ENCODE measurements at regions not wholly inside any gene's neighbourhood (a gene's known extent, or its start where the extent isn't known, plus 50 kb on each side); places are given as distances from the start of the nearest gene placed in this dataset.
"Not testable (repeated sequence)": the region's sequence is repeated elsewhere in the genome, so short reads cannot be mapped to it uniquely, and the experiment has no call there.

DNA sequence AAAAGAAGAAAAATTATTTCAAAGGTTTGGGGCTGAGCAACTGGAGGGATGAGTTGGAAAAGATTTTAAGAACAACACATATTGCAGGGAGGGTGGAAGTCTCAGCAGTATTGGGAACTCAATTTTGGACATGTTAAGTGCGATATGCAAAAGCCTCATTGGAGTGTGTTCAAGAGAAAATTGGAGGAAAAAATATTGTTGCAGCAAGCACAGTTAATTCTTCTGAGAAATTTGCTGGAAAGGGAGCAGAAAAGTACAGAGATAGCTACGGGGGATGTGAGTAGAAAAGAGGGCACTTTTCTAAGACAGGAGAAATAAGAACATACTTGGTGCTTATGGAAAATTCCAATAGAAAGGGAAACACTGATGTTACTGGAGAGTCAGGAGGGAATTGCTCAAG lies 59.8 kb upstream of the MAGI2 start:
- in situ Hi-C loops (cut with HindIII; ENCODE audit: low sequenced_read_pairs) = no loop called here

- in situ Hi-C loops (cut with HindIII; ENCODE audit: low sequenced_read_pairs) = no loop called here
Observed at GRCh38 chr7:79512261-79512660, 58.8 kb upstream of the MAGI2 start.

DNA sequence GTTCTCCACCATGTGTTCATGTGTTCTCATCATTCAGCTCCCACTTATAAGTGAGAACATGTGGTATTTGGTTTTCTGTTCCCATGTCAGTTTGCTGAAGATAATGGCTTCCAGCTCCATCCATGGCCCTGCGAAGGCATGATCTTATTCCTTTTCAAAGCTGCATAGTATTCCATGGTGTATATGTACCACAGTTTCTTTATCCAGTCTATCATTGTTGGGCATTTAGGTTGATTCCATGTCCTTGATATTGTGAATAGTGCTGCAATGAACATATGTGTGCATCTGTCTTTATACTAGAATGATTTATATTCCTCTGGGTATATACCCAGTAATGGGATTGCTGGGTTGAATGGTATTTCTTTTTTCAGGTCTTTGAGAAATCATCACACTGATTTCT lies 57.6 kb upstream of the MAGI2 start:
- in situ Hi-C loops (cut with HindIII; ENCODE audit: low sequenced_read_pairs) = not testable (repeated sequence)

- in situ Hi-C loops (cut with HindIII; ENCODE audit: low sequenced_read_pairs) = no loop called here
Observed at GRCh38 chr7:79507131-79507530, 53.7 kb upstream of the MAGI2 start.

DNA sequence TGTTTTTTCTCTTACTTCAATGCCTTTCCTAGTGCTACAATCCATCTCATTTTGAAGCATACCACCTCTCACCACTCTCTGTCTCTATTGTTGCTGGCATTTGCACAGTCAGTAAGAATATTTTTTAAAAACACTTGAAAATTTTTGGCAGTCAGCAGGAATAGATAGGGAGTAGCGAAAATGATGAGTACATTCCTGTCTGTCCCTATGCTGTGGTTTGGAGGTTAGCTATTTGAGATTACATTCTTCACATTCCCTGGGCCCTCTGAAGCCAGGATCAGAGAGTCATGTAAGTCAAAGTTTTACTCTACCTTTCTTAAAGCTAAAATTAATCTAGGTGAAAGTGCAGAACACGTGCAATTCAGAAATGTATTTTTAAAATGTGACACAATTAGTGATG lies 53.0 kb upstream of the MAGI2 start:
- in situ Hi-C loops (cut with HindIII; ENCODE audit: low sequenced_read_pairs) = no loop called here

DNA sequence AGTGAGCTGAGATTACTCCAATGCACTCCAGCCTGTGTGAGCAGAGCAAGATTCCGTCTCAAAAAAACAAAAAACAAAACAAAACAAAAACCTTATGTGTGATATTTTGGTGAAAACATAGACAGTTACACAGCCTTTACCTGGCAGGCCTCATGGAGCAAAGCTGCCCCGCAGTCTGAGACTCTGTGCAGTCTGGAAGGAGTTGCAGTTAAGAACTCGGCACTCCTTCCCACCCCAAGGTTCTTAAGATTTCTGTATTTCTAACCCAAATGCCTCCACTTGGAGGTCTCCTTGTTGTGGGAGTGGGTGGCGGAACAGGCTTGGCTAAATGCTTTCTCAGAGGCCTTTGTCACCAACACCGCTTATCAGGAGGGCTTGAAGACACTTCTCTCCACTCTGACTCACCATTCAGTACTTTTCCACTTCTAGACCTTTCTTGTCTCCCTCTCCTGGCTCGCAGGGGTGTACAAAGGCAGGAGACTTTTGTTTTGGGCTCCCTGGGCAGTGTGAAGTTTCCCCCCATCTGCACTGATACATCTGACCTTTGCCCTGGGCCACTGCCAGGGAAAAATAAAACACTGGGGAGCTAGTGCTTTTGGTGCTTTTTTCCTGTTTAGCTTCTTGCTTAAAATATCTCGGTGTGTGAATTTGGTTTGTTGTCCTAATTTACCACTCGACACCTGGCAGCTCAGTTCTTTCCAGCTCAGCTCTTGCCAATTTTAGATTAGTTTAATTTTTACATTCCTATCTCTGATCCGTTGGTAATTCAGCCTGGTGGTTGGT lies 51.3 kb upstream of the MAGI2 start:
- in situ Hi-C loops (cut with HindIII; ENCODE audit: low sequenced_read_pairs) = no loop called here

All from endothelial cell of hepatic sinusoid (primary cell).